SK-MEL-5 (cell line): ENCODE measurements at regions not wholly inside any gene's neighbourhood (a gene's known extent, or its start where the extent isn't known, plus 50 kb on each side); places are given as distances from the start of the nearest gene placed in this dataset.

Experiments
- DNase-seq: peaks from one replicate; pipeline ENCODE4 v3.0.0-alpha.2; 2016; ENCODE audit warnings: low read depth, low spot score
- in situ Hi-C: cut with HindIII; loops from 2 replicates; pipeline ENCODE4 v1.10.0; 2016; ENCODE audit warnings: low sequenced_read_pairs, high pct_unique_total_duplicates, low pct_unique_long_range_greater_than_20kb
- small RNA-seq, 2 experiments: library from RNA; depleted of rRNA; stranded (forward); fragments of <200 nt; gene quantifications; one replicate each; pipeline ENCODE3, GENCODE V24; 2014

DNA sequence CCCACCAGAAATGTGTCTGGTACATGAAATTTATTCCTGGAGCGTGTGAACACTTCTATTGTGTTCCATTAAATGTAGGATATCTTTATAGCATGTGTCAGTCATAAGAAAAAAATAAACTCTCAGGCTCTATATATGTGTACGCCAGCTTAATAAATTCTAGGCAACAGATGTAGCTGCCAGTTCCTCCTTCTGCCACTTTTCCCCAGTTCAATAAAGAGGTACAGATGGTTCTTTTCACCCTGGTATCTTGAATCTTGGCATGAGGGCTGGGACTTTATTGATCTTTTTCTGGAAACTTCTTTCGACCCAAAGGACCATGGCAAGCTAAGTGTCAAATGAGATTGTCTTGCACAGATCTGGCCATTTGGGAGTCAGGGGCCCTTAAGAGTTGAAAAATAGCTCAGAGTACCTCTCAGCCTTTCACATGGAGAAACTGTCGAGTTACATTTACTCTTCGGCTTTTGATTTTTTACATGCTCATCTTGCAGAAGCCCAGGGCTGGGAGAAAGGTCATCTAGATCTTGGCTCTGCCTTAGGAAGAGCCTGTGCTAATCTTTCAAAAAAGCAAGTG lies 240.9 kb downstream of the DOK5 start:
- DNase-seq = no peak
- in situ Hi-C loops = no loop called here

DNA sequence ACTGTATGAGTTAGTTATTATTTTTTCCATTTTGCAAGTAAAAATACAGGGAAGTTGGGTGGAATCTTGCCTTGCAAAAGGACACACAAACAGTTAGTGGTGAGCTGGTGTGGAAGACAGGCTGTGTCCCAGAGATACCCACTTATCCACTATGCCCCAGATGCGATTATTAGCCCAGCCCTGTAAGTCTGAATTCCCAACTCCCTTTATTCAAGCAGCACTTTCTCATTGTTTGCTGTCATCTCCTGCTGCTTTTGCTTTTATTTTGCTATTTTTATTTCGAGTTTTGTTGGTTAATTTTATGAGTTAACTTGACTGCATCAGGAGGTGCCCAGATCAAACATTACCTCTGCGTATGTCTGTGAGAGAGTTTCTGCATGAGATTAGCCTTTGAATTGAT lies 239.4 kb downstream of the DOK5 start:
- DNase-seq = no peak
- in situ Hi-C loops = no loop called here

DNA sequence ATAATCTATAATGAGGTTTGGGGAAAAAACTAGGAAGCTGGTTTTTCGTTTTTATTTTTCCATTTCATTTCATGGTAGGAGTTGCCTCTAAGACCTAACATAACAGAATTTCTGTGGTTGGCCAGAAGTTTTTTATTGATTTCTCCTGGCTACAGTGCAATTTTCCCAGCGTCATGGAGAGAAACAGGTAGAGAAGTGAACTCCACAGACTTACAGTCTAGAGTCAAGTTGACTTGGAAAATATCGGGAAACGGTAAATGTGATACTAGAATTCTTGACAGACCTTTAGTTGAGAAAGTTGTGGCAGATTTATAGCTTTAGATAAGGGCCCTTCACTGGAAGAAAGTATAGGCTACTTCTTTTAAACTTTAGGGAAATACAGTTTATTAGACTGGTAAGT lies 238.3 kb downstream of the DOK5 start:
- DNase-seq = no peak
- in situ Hi-C loops = no loop called here

DNA sequence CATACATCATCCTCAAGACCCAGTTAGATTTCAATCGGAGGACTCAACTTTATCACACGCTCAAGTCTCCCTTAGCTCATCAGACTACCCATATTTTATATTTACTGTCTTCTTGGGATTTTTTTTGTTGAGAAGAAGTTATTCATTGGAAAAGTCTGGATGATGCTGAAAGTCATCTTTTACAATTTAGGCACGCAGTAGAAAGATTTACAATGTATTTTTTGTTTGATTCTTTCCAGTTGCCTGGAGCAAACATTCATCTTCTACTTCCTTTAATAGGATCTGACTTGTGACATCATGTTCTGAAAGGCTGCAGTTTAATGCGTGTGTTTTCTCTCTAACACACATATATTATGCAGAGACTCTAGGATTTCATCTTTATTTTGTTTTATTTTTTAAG lies 235.7 kb downstream of the DOK5 start:
- in situ Hi-C loops = no loop called here
- peak; percentile 38 for DNase-seq

DNA sequence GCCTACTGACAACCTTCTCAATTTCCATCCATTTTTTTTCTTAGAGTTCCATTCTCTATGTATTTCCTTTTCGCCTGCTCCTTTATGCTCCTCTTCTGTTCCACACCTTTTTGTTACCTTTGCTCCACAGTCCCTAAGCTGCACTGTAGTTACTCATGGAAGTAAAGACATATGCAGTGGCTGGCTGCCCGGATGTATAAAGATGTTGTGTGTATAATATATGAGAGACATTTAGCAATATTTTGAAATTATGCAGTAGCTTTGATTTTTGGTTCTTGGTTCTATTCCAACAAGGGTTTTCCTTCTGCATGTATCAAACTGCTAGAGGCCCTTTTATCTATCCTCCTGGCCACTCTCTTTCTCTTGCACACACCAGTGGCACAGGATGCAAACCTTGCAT lies 234.9 kb downstream of the DOK5 start:
- DNase-seq = no peak
- in situ Hi-C loops = no loop called here

DNA sequence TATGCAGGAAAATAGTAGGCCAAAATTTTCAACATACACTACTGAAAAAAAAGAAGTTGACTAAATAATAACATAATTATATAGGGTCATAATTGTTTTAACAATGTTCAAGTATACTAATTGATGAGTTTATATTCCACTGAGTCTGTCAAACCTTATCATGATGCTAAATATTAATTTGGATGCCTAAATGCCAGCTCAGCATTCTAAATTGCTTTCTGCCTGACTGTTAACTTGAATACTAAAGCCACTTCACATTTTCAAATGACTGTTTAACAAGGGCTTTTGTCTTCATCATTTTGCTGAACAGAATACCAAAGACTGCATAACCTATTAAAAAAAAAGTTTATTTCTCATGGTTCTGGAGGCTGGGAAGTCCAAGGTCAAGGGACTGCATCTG lies 232.8 kb downstream of the DOK5 start:
- in situ Hi-C loops = no loop called here
- no peak for DNase-seq

DNA sequence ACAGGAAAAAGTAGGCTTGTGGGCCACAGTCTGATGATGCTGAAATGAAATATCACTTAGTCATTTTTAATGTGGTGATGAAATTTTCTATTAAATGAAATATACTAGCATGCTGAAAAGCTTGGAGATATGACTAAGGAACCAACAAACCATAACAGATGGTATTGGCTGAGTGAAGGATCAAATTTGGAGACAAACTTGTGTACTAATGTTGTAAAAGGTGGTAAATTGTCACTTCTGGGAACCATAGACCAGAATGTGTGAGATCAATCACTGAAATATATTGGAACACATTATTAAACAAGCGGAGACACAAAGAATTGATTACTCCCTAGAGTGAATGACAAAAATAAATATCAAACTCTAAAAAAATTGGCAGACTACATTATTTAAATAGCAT lies 232.4 kb downstream of the DOK5 start:
- in situ Hi-C loops = no loop called here
- no peak for DNase-seq

DNA sequence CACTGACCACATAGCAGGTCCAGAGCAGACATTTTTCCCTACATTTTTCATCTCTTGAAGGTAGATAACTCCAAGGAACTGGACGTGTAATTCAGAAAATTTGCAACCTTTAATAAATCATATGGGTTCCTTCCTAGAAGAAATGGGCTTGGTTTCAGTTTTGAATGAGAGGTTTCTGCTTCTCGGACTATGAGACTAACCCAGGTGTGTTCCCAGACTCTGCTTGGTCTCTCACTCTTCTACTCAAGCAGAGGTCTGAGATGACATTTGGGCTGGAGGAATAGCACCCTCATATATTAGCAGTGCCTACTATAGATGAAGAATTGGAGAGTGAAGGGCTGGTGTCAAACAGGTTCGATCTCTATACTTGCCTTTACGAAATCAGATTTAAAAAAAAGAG lies 231.2 kb downstream of the DOK5 start:
- no peak for DNase-seq

DNA sequence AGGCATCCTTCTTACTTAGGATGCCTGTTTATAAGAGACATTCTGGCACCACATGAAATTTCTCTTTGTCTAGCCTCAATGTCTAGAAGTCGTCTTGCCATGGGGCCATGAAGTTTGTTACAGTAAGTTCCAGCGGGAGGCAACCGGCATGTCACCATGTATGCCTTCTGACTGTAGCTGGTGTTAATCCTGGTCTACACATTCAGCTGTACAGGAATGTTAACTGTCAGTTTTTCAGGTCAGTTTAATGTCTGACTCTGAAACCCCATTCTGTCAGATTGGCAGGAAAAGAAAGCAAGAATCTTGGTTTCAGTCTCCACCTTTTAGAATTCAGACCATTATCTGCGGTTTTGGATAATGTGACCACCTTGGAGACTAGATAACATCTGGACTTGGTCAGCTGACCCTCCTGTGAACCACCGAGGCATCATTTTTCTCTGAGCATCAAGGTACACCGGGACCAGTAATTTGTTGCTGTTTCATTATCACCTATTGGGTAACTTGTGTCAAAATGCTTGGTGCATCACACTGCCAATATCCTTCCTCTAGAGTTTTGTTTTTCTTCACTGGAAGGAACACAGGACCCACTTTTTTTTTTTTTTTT lies 228.7 kb downstream of the DOK5 start:
- in situ Hi-C loops = no loop called here

More for the DNA sequence above, 231.2 kb downstream of the DOK5 start:
- in situ Hi-C loops = no loop called here

More for the DNA sequence above, 228.7 kb downstream of the DOK5 start:
- DNase-seq = no peak

Small RNA genes in the stretch of these regions (small RNA-seq; reads per million reads assigned to genes)
- gene RNU4ATAC7P = 0 reads per million in 2 experiments
